HG02610 (cell line): ENCODE measurements at regions not wholly inside any gene's neighbourhood (a gene's known extent, or its start where the extent isn't known, plus 50 kb on each side); places are given as distances from the start of the nearest gene placed in this dataset.

Source experiments
- ATAC-seq: cut with Tn5 transposase; IDR thresholded peaks from one replicate; pipeline ENCODE4 v1.9.1; 2021; ENCODE audit warnings: mild to moderate bottlenecking, moderate library complexity; ENCODE audit not compliant: unreplicated experiment

DNA sequence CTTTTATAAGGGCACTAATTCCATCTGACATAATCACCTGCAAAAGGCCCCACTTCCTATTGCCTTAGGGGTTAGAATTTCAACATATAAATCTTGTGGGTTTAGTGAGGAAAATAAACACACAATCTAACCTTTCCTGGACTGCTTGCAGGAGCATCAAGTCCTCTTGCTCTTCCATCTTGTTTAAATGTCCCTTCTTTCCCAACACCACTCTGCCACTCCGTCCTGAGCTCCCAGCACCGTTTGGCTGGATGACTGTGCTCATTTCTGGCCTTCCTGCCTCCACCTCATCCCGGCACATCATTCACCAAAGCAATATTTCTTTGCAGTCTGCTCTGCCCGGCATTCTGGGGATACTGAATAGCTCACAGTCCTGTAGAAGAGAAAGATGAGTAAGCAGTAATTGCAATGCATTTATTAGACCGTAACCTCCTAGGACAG is 247.8 kb downstream of the BCL2 start:
- no peak for ATAC-seq

DNA sequence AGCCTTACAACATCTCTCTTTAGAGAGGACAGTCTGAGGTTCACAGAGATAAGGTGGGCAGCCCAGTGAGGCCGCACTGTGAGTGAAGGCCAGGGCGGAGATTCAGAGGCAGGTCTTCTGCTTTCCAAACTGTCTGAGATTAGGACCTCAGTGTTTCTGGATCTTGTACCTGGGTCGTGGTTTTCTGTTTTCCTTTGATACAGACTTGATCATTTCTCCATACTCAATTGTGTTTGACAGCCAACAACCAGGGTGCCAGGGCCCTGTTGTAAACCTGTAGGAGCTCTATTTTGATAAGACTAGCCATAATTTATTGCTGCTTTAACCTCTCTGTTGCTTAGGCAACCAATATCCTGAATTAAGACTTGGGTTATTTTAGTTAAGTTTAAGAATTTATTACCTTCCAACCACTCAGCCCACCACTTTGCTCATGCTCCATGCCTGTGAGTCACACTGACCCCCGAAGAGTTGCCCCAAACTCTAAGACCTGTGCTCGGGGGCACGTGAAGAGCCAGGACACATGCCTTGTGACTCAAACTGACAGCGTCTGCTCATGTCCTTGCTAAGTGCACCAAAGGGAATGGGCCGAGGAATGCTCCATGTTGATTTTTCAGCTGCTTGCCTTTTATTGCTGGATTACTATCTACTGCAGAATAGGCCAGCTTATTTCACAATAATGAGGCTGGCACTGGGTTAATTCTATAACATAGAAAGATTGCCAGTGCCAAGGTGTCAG is 248.6 kb downstream of the BCL2 start:
- ATAC-seq, result no peak

DNA sequence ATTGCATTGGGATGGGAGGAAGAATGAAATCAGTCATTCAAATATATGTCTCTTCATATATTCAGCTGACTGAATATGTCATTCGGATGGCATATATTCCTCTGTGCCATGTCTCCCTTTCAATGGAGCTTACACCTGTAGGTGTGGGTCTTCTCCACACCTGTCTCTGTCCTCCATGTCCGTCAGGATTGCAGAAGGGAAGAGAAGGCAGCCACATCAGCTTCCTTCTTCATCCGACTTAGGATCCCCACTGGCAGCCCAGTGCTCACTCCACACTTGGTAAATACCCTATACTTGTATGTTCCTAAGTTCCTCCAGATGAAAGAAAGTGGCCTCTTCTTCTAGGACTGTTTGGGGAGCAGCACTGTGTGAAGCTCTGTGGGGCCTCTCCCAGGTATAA is 250.1 kb downstream of the BCL2 start:
- no peak for ATAC-seq

DNA sequence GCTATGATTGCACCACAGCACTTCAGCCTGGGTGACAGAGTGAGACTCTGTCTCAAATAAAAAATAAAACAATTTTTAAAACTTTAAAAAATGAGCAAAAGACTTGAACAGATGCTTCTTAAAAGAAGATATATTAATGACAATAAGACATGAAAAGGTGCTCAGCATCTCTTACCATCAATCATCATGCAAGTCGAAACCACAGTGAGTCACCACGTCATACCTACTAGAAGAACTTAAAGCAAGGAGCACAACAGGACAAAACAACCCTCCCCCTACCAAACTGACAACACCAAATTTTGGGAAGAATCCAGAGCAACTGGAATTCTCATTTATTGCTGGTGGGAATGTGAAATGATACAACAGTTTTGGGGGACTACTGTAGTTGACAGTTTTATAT is 251.6 kb downstream of the BCL2 start:
- no peak for ATAC-seq

DNA sequence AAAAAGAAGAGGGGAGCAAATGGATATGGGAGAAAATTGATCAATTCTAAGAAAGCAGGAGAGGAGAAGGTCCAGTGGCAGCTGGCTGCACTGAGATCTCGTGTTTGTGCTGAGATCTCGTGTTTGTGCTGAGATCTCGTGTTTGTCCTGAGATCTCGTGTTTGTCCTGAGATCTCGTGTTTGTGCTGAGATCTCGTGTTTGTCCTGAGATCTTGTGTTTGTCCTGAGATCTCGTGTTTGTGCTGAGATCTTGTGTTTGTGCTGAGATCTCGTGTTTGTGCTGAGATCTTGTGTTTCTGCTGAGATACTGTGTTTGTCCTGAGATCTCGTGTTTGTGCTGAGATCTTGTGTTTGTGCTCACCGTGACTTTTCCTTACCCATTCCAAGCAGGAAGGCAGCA is 254.4 kb downstream of the BCL2 start:
- ATAC-seq, result no peak

DNA sequence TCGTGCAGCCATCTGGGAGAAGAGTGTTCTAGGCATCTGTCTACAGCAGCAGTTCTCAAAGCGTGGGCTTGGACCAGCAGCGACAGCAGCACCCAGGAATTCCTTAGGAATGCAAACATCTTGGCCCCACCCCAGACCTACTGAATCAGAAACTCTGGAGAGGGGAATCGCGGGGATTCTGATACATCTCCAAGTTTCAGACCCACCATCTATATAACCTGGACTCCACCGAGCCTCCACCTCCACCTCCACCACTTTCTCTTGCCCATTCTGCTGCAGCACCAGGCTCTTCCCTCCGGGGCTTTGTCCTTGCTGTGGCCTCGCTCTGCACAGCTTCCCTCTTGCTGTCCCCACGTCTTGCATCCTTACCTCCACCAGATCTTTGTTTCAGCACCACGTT is 256.4 kb downstream of the BCL2 start:
- ATAC-seq, result no peak

DNA sequence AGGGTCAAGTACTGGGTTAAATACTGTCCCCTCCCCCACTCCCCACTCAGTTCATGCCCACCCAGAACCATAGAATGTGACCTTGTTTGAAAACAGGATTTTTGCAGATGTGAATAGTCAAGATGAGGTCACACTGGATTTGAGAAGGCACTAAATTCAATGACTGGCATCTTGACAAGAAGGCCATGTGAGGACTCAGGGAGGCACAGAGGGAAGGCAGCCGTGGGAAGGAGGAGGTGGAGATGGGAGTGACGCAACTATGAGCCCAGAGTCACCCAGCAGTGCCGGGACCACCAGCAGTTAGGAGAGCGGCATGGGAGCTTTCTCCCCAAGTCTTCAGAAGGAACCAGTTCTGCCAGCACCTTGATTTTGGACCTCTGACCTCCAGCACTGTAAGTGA is 257.3 kb downstream of the BCL2 start:
- no peak for ATAC-seq

DNA sequence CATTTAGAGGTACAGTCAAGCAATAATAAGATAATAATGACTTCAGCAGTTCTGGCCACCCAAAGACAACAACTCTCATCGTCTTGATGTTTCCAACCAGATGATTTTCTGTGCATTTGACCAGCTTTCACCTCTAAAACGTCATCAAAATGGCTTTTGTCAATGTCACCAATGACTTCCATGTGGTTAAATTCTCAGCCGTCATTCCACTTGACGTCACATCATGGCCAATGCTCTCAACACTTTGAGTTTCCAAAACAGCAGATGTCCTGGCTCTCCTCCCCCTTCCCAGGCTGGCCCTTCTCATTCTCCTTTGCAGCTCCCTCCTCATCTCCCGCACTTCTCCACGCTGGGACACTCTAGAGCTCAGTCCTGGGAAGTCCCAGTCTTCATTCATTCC is 258.3 kb downstream of the BCL2 start:
- no peak for ATAC-seq

DNA sequence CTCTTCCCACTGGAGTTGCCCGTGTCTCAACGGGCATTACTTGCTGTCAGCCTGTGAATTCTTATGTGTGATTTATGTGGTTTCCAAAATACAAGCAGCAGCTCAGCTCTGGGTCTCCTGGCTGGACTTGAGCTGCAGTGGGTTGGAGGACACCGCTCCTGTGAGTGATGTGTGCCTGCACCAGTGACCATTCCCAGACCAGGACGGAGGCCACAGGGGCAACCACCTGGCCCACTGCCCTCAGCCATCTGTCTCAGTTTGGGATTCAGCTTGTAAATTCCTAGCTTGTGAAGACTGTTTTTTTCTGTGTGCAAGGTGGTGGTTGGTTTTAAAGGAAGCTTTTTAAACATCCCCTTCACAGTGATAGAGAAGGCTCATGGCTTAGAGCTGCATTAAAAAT is 261.0 kb downstream of the BCL2 start:
- no peak for ATAC-seq

DNA sequence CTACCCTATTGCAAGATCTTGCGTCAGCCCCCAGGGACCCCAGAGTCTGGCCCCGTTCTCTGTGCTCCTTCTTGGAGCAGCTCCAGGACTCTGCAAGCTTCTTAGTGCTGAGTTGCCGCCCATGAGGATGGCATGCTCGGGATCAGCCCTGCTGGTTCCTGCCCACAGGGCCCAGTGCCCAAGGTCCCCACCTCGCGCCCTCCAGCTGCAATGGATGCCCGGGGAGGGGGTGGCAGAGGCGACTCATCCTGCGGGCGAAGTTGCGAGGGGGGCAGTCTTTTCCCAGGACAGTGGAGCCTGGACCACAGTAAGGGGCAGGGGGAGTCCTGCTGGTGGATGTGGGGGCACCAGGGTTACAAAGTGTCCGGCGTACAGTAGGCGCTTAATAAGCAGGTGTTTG is 261.9 kb downstream of the BCL2 start:
- ATAC-seq, result no peak

DNA sequence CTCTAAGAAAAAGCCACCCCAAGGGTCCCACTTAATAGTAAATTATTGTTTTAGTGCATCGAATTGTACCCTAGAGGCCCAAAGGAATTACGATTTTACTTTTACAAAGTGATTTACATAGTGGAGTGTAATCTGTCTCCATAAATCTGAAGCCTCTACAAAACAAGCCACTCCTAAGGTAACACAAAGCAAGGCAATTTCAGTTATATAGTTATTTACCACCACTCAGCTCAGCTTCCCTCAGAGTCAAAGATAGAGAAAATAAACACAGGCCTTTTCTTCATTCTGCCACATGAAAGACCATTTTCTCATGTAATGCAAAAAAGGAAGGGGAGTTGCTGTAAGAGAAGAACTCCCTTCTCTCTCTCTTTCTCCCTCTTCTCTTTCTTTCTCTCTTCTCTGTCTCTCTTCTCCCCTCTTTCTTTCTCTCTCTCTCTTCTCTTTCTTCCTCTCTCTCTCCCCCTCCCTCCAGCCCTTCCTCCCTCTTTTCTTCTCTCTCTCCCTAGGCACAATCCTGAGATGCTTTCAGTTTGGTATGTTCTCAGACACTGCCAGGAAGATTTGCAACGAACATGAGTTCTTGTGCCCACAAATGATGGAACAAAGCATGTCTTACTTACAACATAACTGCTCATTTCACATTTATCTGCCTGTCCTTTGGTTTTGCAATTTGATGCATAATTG is 264.5 kb downstream of the BCL2 start:
- no peak for ATAC-seq

DNA sequence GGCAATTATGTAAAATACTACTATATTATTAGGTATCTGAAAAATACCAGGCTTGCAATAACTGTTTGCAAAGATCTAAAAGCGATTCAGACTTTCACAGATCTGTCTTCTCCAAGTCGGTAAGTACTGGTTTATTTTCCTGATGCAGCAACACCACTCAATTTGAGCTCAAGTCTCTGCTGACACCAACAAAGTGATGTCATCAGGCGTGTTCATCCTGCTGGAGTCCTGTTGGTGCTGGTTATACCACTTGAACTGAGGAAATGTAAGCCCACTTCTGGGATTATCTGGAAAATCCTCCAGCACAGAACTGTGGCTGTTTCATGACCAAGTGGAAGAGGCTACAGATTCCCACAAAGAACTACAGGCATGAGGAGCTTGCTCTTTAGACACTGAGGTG is 267.6 kb downstream of the BCL2 start:
- no peak for ATAC-seq

DNA sequence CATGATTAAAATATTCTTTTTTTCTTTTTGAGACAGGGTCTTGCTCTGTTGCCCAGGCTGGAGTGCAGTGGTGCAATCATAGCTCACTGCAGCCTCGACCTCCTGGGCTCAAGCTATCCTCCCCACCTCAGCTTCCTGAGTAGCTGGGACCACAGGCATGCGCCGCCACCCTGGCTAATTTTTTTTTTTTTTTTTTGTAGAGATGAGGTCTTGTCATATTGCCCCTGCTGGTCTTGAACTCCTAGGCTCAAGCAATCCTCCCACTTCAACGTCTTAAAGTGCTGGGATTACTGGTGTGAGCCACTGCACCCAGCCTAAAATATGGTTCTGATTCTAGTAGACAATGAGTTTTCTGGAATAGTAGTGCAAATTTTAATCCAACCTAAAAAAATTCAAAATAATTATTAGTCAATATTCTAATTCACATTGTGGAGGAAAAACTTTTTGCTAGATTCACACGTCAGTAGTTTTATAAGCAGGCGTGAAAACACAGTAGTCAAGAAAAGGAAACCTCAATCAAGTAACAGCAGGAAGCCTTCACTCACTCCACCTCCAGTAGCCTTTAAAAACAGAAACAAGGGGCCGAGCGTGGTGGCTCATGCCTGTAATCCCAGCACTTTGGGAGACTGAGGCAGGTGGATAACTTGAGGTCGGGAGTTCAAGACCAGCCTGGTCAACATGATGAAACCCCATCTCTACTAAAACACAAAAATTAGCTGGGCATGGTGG is 268.7 kb downstream of the BCL2 start:
- peak; percentile 55 for ATAC-seq

DNA sequence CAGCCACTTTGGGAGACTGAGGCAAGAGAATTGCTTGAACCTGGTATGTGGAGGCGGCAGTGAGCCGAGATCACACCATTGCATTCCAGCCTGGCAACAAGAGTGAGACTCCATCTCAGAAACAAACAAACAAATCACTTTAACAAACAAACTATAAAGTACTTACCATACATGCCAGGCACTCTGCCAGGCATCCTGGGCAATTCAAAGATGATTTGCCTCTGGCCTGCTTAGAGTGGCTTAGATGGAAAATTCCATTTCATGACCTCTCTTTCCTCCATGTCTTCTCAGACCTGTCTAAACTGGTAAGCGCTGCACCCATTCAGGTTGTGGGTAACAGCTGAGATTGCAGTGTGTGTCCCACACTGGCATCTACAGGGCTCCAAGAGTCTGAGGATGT is 273.2 kb downstream of the BCL2 start:
- no peak for ATAC-seq

DNA sequence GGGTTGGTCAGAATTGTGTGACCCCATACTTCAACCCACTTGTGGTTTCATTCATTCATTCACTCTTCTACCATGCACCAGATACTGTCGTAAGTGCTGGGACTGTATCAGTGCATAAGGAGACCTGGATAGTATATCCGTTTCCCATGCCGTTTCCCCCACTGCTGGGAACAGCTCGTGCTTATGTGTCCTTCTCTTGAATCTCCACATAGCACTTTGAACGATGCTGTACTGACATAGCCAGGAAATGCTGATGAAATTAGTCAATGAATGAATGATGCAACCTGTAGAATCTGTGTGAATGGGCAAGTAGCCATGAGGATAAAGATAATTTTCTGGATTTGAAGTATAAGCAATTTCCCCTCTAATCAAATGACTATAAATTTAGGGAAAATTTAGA is 276.1 kb downstream of the BCL2 start:
- no peak for ATAC-seq

DNA sequence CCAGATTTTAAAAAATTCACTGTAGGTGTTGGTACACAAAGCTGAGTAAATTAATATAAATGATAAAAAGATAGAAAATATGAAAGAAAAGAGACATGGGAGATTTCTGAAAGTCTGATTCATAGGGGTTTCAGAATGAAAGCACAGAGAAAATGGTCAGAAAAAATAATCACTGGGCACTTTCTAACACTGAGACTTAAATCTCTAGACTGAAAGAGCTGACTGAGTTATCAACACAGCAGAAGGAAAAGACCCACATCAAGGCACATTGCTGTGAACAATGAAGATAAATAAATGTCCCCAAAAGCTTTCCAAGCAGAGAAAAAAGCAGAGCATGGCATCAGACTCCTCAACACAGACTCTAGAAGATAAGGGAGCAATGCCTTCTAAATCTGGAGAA is 277.2 kb downstream of the BCL2 start:
- ATAC-seq, result no peak

DNA sequence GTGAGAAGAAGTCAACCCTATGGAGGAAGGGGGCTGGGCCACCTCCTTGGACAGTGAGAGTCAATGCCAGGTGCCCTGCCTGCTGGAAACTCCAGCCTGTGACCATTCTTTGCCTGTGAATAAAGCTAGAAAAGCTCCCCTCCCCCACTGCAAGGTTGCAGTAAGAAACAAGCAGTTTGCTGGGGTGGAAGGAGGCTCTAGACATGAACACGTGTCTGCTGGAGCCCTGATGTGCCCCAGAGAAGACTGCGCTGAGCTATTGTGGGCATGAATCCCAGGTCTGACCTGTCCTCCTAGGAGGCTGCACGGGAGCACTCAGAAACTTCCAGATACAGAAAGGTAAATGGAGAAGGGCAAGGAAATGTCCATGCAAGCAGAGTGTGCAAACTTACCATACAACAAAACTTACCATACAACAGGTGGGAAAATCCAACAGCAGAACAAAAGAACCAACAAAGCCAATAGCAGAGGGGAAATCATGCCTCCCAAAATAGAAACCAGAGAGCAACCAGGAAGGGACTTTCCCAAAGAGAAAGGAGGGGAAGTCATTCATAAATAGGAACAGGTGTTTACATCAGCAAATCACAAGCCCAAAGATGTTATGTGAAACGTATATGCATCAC is 278.7 kb downstream of the BCL2 start:
- peak; percentile 70 for ATAC-seq

DNA sequence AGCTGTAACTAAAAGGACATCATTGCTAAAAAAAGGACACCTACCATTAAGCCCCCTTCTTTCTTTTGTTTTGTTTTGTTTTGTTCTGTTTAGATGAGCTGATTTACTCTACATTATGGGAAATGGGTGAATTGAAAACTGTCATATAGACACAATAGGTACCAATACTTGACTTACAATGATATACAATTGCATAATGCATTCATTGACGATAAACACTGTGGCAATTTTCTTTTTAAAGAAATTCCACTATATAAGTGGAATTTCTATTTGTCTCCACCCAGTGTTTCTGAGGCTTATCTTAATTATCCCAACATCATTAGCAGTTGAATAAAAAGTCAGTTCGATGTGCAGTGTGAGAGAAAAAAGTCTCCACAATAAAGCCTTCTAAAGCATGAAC is 282.1 kb downstream of the BCL2 start:
- ATAC-seq, result no peak

DNA sequence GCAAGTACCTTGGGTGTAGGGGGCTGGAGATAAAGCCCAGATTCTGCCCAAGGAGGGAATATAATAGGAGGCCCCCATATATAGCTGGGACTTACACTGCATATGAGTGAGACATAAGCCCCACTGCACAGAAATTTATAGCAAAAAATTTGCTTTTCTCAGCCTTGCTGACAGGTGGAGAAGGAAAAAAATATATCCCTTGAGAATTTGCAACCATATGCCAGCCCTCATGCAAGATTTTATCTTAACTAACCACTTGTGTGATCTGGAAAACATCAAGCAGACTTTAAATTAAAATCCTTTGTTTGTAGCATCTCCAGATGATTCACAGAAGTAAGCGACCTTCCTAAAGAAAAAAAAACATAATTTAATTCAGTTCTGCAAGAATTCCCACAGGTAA is 288.2 kb downstream of the BCL2 start:
- ATAC-seq, result no peak
